ENCODE measurements at regions not wholly inside any gene's neighbourhood (a gene's known extent, or its start where the extent isn't known, plus 50 kb on each side); places are given as distances from the start of the nearest gene placed in this dataset.

DNA sequence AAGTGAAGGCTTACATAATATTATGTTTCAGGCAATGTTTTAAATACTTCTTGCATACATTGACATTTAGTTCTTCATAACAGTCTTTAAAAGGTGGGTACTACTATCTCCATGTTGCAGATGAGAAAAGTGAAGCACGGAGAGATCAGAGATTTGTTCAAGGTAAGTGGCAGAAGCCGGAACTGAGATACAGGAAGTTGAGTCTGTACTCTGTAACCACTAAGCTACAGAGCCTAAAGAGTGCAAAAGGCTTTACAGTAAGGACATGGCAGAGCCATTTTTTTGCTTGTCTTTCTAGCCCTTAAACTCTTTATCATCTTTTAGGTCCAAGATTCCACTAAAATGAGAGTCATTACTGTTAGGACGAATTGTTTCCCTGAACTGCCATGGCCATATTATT lies 186.5 kb upstream of the PEX5L start:
- H3K27me3 ChIP-seq (ENCODE audit: control insufficient read depth, insufficient read depth, low read length), result no peaks in the 10 kb centered on the region
- DNase-seq (ENCODE audit: low read depth, low spot score), result no peak
- no peak overlapping the region for H3K4me3 ChIP-seq (ENCODE audit: low read depth, low read length)
- peaks cover 4% of the 10 kb centered on the region for H3K9me3 ChIP-seq (ENCODE audit: control insufficient read depth, insufficient read depth, low read length)
- CTCF ChIA-PET, result no interaction called here
- TF ChIP-seq CTCF (IDR thresholded peaks at IDR 0.05; ENCODE audit: low read depth, low read length), result no peak
- POLR2A ChIA-PET, result no interaction called here
- H3K27ac ChIP-seq (ENCODE audit: low read depth, low read length), result no peak overlapping the region

GRCh38 chr3:180229113-180229512 lies 192.4 kb upstream of the PEX5L start:
- Histone ChIP-seq H3K27ac (ENCODE audit: low read depth, low read length) (no peak overlapping the region), H3K27me3 (ENCODE audit: control insufficient read depth, insufficient read depth, low read length) (no peaks in the 10 kb centered on the region), H3K4me3 (ENCODE audit: low read depth, low read length) (no peak overlapping the region), H3K9me3 (ENCODE audit: control insufficient read depth, insufficient read depth, low read length) (peaks cover 12% of the 10 kb centered on the region)
- ChIA-PET CTCF (no interaction called here), POLR2A (no interaction called here)
- no peak for TF ChIP-seq CTCF (IDR thresholded peaks at IDR 0.05; ENCODE audit: low read depth, low read length)
- DNase-seq (ENCODE audit: low read depth, low spot score), result no peak

DNA sequence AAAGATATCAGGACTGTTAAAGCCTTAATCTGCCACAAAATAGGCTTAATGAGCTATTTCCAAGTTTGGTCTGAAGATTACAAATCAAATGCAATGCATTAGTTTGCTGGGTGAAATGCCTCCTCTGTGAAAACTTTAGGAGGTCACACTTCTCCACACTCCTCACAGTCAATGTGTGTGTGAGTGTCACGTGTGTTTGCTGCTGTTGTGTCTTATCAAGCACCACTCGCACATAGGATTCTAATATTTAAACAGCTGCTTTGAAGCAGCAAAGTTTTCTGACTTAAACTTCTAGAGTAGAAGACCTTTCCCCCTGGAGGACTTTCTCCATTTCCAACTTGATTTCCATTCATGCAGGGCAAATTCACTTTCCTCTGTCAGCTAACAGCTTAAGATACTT lies 203.2 kb upstream of the PEX5L start:
- H3K27ac ChIP-seq (ENCODE audit: low read depth, low read length), result no peak overlapping the region

GRCh38 chr3:180246688-180247195 lies 210.0 kb upstream of the PEX5L start:
- H3K27ac ChIP-seq (ENCODE audit: low read depth, low read length), result no peak overlapping the region

More for the DNA sequence above, 203.2 kb upstream of the PEX5L start:
- ChIA-PET POLR2A (no interaction called here), CTCF (no interaction called here)
- Histone ChIP-seq H3K4me3 (ENCODE audit: low read depth, low read length) (no peak overlapping the region), H3K27me3 (ENCODE audit: control insufficient read depth, insufficient read depth, low read length) (no peaks in the 10 kb centered on the region), H3K9me3 (ENCODE audit: control insufficient read depth, insufficient read depth, low read length) (no peaks in the 10 kb centered on the region)
- TF ChIP-seq CTCF (IDR thresholded peaks at IDR 0.05; ENCODE audit: low read depth, low read length), result no peak
- no peak for DNase-seq (ENCODE audit: low read depth, low spot score)

DNA sequence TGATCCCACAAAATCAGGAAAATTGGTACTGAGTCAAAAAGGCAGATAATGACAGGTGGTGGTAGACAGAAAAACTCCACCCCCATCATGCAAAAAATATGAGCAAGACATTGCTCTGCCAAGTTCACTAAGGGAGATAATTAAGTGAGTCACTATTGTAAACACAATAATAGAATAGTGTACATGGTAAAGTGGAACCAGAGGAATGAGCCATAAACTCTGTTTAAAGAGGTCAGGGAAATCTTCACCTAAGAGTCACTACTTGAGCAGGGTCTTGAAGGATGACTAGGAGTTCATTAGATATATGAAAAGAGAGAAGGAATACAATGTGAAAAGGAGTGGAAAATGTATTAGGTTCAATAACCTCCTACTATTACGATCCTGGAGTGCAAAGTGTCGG lies 213.4 kb upstream of the PEX5L start:
- H3K9me3 ChIP-seq (ENCODE audit: control insufficient read depth, insufficient read depth, low read length), result no peaks in the 10 kb centered on the region
- CTCF ChIA-PET, result no interaction called here
- H3K4me3 ChIP-seq (ENCODE audit: low read depth, low read length), result no peak overlapping the region
- TF ChIP-seq CTCF (IDR thresholded peaks at IDR 0.05; ENCODE audit: low read depth, low read length), result no peak
- POLR2A ChIA-PET, result no interaction called here
- no peak overlapping the region for H3K27ac ChIP-seq (ENCODE audit: low read depth, low read length)
- no peak for DNase-seq (ENCODE audit: low read depth, low spot score)
- no peaks in the 10 kb centered on the region for H3K27me3 ChIP-seq (ENCODE audit: control insufficient read depth, insufficient read depth, low read length)

More at GRCh38 chr3:180246688-180247195, 210.0 kb upstream of the PEX5L start:
- Histone ChIP-seq H3K9me3 (ENCODE audit: control insufficient read depth, insufficient read depth, low read length) (no peaks in the 10 kb centered on the region), H3K4me3 (ENCODE audit: low read depth, low read length) (no peak overlapping the region), H3K27me3 (ENCODE audit: control insufficient read depth, insufficient read depth, low read length) (no peaks in the 10 kb centered on the region)
- ChIA-PET POLR2A (no interaction called here), CTCF (interaction anchor here (0.5 to 1.0 kb wide), 2 partner anchors 21 to 66 kb away, joined by 3 to 5 read pairs; no protein-coding TSS in a partner anchor)
- DNase-seq (ENCODE audit: low read depth, low spot score), result no peak
- no peak for TF ChIP-seq CTCF (IDR thresholded peaks at IDR 0.05; ENCODE audit: low read depth, low read length)
